ENCODE measurements at regions not wholly inside any gene's neighbourhood (a gene's known extent, or its start where the extent isn't known, plus 50 kb on each side); places are given as distances from the start of the nearest gene placed in this dataset.

DNA sequence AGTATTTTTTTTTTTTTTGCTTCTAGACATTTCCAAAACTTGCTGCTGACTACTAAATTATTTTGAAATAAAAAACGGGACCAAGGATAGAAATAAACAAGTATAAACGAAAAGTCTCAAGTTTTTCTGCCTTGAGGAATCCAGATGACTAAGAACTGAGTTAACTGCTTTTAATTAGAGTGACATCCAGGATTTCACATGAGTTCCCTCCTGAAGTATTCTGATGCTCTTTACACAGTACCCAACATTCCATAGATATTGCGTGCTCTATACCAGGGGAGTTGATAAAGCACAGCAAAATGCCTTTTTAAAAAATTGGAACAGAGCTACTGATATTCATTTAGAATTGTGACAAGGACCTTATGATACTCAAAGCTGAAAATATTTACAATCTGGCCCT, 618.0 kb downstream of the CCDC85A start:
- no peaks in the 10 kb centered on the region for H3K36me3 ChIP-seq (replicated peaks in 1 of 2; ENCODE audit: control insufficient read depth in 1 of 2, insufficient read depth in 2 of 2, low read length in 2 of 2)
- ChIA-PET POLR2A (no interaction called here), CTCF (ENCODE audit: low intra/inter-chr PET ratio, low total read pairs) (no interaction called here)
- no peak overlapping the region for H3K4me2 ChIP-seq (ENCODE audit: low read depth, low read length)
- H4K20me1 ChIP-seq (ENCODE audit: insufficient read depth, low read length) = no peaks in the 10 kb centered on the region
- no peak overlapping the region for H2AFZ ChIP-seq (ENCODE audit: low read length)
- H3K27ac ChIP-seq (ENCODE audit: extremely low read length, insufficient read depth, low read length) = no peak overlapping the region
- no peak overlapping the region for H3K9ac ChIP-seq (ENCODE audit: insufficient read depth, low read depth, low read length)
- H3K27me3 ChIP-seq (ENCODE audit: control insufficient read depth in 1 of 2, insufficient read depth in 2 of 2, low read length in 2 of 2) = no peaks in the 10 kb centered on the region
- TF ChIP-seq STAT5B (CRISPR knock-in tag; IDR thresholded peaks at IDR 0.05) (no peak), MAFK (conservative IDR thresholded peaks at IDR 0.05 in 1 of 2, IDR thresholded peaks at IDR 0.05 in 1 of 2; ENCODE audit: low read length in 2 of 2) (no peak), ZNF674 (CRISPR knock-in tag; IDR thresholded peaks at IDR 0.05; ENCODE audit: low read depth) (no peak), ZNF589 (CRISPR knock-in tag; conservative IDR thresholded peaks at IDR 0.05) (no peak), ZNF251 (CRISPR knock-in tag; IDR thresholded peaks at IDR 0.05) (no peak)
- H3K9me3 ChIP-seq (ENCODE audit: low read length) = peaks cover 54% of the 10 kb centered on the region
- in situ Hi-C loops (cut with HindIII; ENCODE audit: extremely low pct_ligation_motif_present, low pct_unique_long_range_greater_than_20kb) = no loop called here
- H3K4me1 ChIP-seq (ENCODE audit: insufficient read depth, low read length) = no peaks in the 10 kb centered on the region
- H3K79me2 ChIP-seq (ENCODE audit: insufficient read depth, low read length) = no peaks in the 10 kb centered on the region
- no TSS peak for BruUV-seq (replicated peaks)
- WGBS (ENCODE audit: low lambda C conversion rate) = 2% methylated on average over 3 of the region's 3 CpGs
- H3K4me3 ChIP-seq (replicated peaks in 1 of 3; ENCODE audit: insufficient read depth in 1 of 3, low read depth in 2 of 3, low read length in 3 of 3) = no peak overlapping the region
- DNase-seq (ENCODE audit: low spot score) (no peak), ATAC-seq (no peak), FAIRE-seq (no peak)
- intact Hi-C loops (cut with micrococcal nuclease; ENCODE audit: unreplicated experiment) = no loop called here

DNA sequence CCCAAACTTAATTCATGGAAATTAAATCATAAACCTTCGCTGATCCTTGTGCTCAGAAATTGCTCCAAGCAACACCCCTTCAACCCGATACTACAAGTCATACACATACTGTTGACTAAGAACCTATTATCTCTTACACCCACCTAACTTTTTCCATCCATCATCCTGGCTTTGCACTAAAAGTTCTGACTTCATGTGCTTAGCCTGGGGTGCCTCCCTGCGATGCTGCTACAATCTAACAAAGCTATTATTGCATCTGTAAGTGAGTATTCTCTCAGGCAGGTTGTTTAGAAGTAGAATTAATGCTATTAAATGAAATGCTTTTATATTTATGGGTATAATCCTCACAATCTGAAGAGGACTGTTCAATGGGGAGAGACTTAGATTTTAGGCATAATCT, 619.8 kb downstream of the CCDC85A start:
- no TSS peak for BruUV-seq (replicated peaks)
- no peaks in the 10 kb centered on the region for H3K36me3 ChIP-seq (replicated peaks in 1 of 2; ENCODE audit: control insufficient read depth in 1 of 2, insufficient read depth in 2 of 2, low read length in 2 of 2)
- no peaks in the 10 kb centered on the region for H3K4me1 ChIP-seq (ENCODE audit: insufficient read depth, low read length)
- no peaks in the 10 kb centered on the region for H3K27me3 ChIP-seq (ENCODE audit: control insufficient read depth in 1 of 2, insufficient read depth in 2 of 2, low read length in 2 of 2)
- H3K4me2 ChIP-seq (ENCODE audit: low read depth, low read length) = no peak overlapping the region
- FAIRE-seq (no peak), ATAC-seq (no peak), DNase-seq (ENCODE audit: low spot score) (no peak)
- no peak overlapping the region for H3K4me3 ChIP-seq (replicated peaks in 1 of 3; ENCODE audit: insufficient read depth in 1 of 3, low read depth in 2 of 3, low read length in 3 of 3)
- intact Hi-C loops (cut with micrococcal nuclease; ENCODE audit: unreplicated experiment) = no loop called here
- POLR2A ChIA-PET = no interaction called here
- in situ Hi-C loops (cut with HindIII; ENCODE audit: extremely low pct_ligation_motif_present, low pct_unique_long_range_greater_than_20kb) = no loop called here
- CTCF ChIA-PET (ENCODE audit: low intra/inter-chr PET ratio, low total read pairs) = no interaction called here
- under 1% methylated on average over 3 of the region's 3 CpGs for WGBS (ENCODE audit: low lambda C conversion rate)
- no peak overlapping the region for H3K27ac ChIP-seq (ENCODE audit: extremely low read length, insufficient read depth, low read length)
- no peak overlapping the region for H3K9ac ChIP-seq (ENCODE audit: insufficient read depth, low read depth, low read length)
- H2AFZ ChIP-seq (ENCODE audit: low read length) = no peak overlapping the region
- no peaks in the 10 kb centered on the region for H4K20me1 ChIP-seq (ENCODE audit: insufficient read depth, low read length)
- H3K79me2 ChIP-seq (ENCODE audit: insufficient read depth, low read length) = no peaks in the 10 kb centered on the region
- H3K9me3 ChIP-seq (ENCODE audit: low read length) = peaks cover 68% of the 10 kb centered on the region
- TF ChIP-seq ZNF431 (CRISPR knock-in tag; IDR thresholded peaks at IDR 0.05; ENCODE audit: borderline replicate concordance, low read depth) (no peak), KLF9 (CRISPR knock-in tag; IDR thresholded peaks at IDR 0.05; ENCODE audit: low read depth) (no peak), GTF2F1 (IDR thresholded peaks at IDR 0.05; ENCODE audit: low read length) (no peak), TAF1 (CRISPR knock-in tag; IDR thresholded peaks at IDR 0.05) (no peak), ZGPAT (CRISPR knock-in tag; IDR thresholded peaks at IDR 0.05) (no peak), FOXO1 (CRISPR knock-in tag; IDR thresholded peaks at IDR 0.05) (no peak), NFIB (CRISPR knock-in tag; IDR thresholded peaks at IDR 0.05; ENCODE audit: borderline replicate concordance) (no peak), NONO (IDR thresholded peaks at IDR 0.05) (no peak), NONO (CRISPR knock-in tag; conservative IDR thresholded peaks at IDR 0.05) (no peak), ATAD3A (CRISPR knock-in tag; IDR thresholded peaks at IDR 0.05) (no peak), ZNF230 (CRISPR knock-in tag; IDR thresholded peaks at IDR 0.05) (no peak), ZNF18 (CRISPR knock-in tag; IDR thresholded peaks at IDR 0.05; ENCODE audit: insufficient replicate concordance) (no peak), ZMYM4 (CRISPR knock-in tag; IDR thresholded peaks at IDR 0.05) (no peak)
